ENCODE measurements at regions not wholly inside any gene's neighbourhood (a gene's known extent, or its start where the extent isn't known, plus 50 kb on each side); places are given as distances from the start of the nearest gene placed in this dataset.

GRCh38 chr4:32525420-32525819 is 1805.3 kb downstream of the PCDH7 start:
- no peaks in the 10 kb centered on the region for H3K9me3 ChIP-seq (ENCODE audit: control insufficient read depth, low read length)
- H3K36me3 ChIP-seq (ENCODE audit: control insufficient read depth, insufficient read depth, low read length, severe bottlenecking), result no peaks in the 10 kb centered on the region
- no peaks in the 10 kb centered on the region for H3K4me1 ChIP-seq (ENCODE audit: control insufficient read depth, insufficient read depth, low read length)
- no peak overlapping the region for H3K4me3 ChIP-seq (ENCODE audit: low read length)
- H3K27me3 ChIP-seq (replicated peaks; ENCODE audit: control insufficient read depth, insufficient read depth, low read length), result no peaks in the 10 kb centered on the region
- no peak overlapping the region for H3K9ac ChIP-seq (ENCODE audit: low read length)
- DNase-seq (ENCODE audit: low read depth), result no peak

- no peak overlapping the region for H3K9ac ChIP-seq (ENCODE audit: low read length)
- no peaks in the 10 kb centered on the region for H3K9me3 ChIP-seq (ENCODE audit: control insufficient read depth, low read length)
- no peak for DNase-seq (ENCODE audit: low read depth)
Observed at GRCh38 chr4:32544846-32545245, 1824.7 kb downstream of the PCDH7 start.

DNA sequence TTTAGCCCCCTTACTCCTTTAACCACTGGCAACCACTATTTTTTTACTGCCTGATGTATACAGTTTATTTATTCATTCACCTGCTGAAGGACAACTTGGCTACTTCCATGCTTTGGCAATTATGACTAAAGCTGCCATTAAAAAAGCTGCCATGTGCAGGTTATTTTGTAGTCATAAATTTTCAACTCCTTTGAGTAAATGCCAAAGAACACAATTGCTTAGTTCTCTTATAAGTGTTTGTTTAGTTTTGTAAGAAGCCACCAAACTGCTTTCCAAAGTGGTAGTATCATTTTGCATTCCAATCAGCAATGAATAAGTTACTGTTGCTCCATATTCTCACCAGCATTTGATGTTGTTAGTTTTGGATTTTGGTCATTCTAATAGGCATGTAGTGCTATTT is 1831.8 kb downstream of the PCDH7 start:
- Histone ChIP-seq H3K9ac (ENCODE audit: low read length) (no peak overlapping the region), H3K4me1 (ENCODE audit: control insufficient read depth, insufficient read depth, low read length) (no peaks in the 10 kb centered on the region), H3K9me3 (ENCODE audit: control insufficient read depth, low read length) (no peaks in the 10 kb centered on the region), H3K36me3 (ENCODE audit: control insufficient read depth, insufficient read depth, low read length, severe bottlenecking) (no peaks in the 10 kb centered on the region), H3K27me3 (replicated peaks; ENCODE audit: control insufficient read depth, insufficient read depth, low read length) (no peaks in the 10 kb centered on the region), H3K4me3 (ENCODE audit: low read length) (no peak overlapping the region)
- no peak for DNase-seq (ENCODE audit: low read depth)

More at GRCh38 chr4:32544846-32545245, 1824.7 kb downstream of the PCDH7 start:
- Histone ChIP-seq H3K4me3 (ENCODE audit: low read length) (no peak overlapping the region), H3K36me3 (ENCODE audit: control insufficient read depth, insufficient read depth, low read length, severe bottlenecking) (no peaks in the 10 kb centered on the region), H3K27me3 (replicated peaks; ENCODE audit: control insufficient read depth, insufficient read depth, low read length) (no peaks in the 10 kb centered on the region), H3K4me1 (ENCODE audit: control insufficient read depth, insufficient read depth, low read length) (no peaks in the 10 kb centered on the region)

DNA sequence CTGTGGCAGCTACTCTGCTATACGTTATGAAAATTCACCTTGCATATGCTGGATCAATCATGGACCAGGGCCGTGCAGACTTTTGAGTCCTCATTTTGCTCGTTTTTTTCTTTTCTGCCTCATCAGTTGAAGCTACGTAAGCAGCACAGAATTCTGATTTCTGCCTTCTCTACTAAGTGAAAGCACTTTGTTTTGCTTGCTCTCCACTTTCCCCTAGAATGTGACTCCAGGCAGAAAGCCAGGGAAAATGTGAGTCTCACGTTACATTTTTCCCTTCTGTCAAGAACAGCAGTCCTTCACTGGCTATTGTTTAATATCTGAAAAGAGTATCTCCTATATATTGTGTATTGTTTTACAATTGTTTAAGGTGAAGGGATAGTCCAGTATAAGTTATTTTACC is 1840.1 kb downstream of the PCDH7 start:
- H3K27me3 ChIP-seq (replicated peaks; ENCODE audit: control insufficient read depth, insufficient read depth, low read length), result no peaks in the 10 kb centered on the region
- H3K4me3 ChIP-seq (ENCODE audit: low read length), result peak overlapping the region; percentile 84
- peak overlapping the region; percentile 86 for H3K9ac ChIP-seq (ENCODE audit: low read length)
- peaks cover 6% of the 10 kb centered on the region for H3K4me1 ChIP-seq (ENCODE audit: control insufficient read depth, insufficient read depth, low read length)
- no peaks in the 10 kb centered on the region for H3K36me3 ChIP-seq (ENCODE audit: control insufficient read depth, insufficient read depth, low read length, severe bottlenecking)
- peak; percentile 88 for DNase-seq (ENCODE audit: low read depth)
- H3K9me3 ChIP-seq (ENCODE audit: control insufficient read depth, low read length), result no peaks in the 10 kb centered on the region

DNA sequence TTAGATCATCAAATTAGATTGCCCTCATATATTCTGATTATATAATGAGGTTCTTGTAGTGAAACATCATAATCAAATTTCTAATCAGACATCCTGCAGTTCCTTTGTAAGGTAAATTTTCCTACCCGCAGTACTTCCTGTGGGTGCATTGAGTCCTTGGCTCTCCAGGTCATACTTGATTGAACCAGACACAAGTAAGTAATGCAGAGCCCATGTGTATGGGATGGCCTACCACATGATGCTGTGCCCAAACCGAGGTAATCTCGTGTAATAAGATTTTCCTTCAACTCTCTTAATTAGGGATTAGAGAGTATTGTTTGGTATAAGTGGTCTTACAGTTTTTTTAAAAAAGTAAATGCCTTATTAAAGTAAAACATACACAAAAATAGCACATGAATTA is 1841.8 kb downstream of the PCDH7 start:
- no peak for DNase-seq (ENCODE audit: low read depth)
- Histone ChIP-seq H3K9ac (ENCODE audit: low read length) (no peak overlapping the region), H3K4me3 (ENCODE audit: low read length) (no peak overlapping the region), H3K36me3 (ENCODE audit: control insufficient read depth, insufficient read depth, low read length, severe bottlenecking) (no peaks in the 10 kb centered on the region), H3K27me3 (replicated peaks; ENCODE audit: control insufficient read depth, insufficient read depth, low read length) (no peaks in the 10 kb centered on the region), H3K9me3 (ENCODE audit: control insufficient read depth, low read length) (no peaks in the 10 kb centered on the region), H3K4me1 (ENCODE audit: control insufficient read depth, insufficient read depth, low read length) (peaks cover 6% of the 10 kb centered on the region)

DNA sequence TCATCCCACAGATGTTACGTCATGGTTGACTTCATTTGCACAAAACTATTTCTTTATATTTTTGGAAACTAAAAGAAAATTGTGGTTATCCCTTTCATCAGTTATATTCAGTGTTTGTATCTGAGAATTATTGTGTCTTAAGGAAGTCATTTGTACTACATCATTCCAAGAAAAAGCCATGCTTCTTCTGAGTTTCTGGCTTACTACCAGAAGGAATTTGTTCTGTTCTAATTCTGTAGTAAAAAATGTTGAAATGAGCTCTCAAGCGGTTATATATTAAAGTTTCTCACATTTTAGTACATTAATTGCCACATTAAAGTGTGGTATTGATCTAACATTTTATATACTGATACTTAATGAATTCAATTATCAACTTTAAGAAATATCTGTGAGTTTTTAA is 1844.5 kb downstream of the PCDH7 start:
- no peak overlapping the region for H3K4me3 ChIP-seq (ENCODE audit: low read length)
- no peaks in the 10 kb centered on the region for H3K9me3 ChIP-seq (ENCODE audit: control insufficient read depth, low read length)
- H3K4me1 ChIP-seq (ENCODE audit: control insufficient read depth, insufficient read depth, low read length), result peaks cover 6% of the 10 kb centered on the region
- H3K27me3 ChIP-seq (replicated peaks; ENCODE audit: control insufficient read depth, insufficient read depth, low read length), result no peaks in the 10 kb centered on the region
- no peak for DNase-seq (ENCODE audit: low read depth)
- H3K36me3 ChIP-seq (ENCODE audit: control insufficient read depth, insufficient read depth, low read length, severe bottlenecking), result no peaks in the 10 kb centered on the region
- H3K9ac ChIP-seq (ENCODE audit: low read length), result no peak overlapping the region

GRCh38 chr4:32569861-32570260 is 1849.7 kb downstream of the PCDH7 start:
- H3K9me3 ChIP-seq (ENCODE audit: control insufficient read depth, low read length), result no peaks in the 10 kb centered on the region
- DNase-seq (ENCODE audit: low read depth), result no peak
- no peak overlapping the region for H3K9ac ChIP-seq (ENCODE audit: low read length)
- no peaks in the 10 kb centered on the region for H3K27me3 ChIP-seq (replicated peaks; ENCODE audit: control insufficient read depth, insufficient read depth, low read length)
- no peaks in the 10 kb centered on the region for H3K4me1 ChIP-seq (ENCODE audit: control insufficient read depth, insufficient read depth, low read length)
- no peaks in the 10 kb centered on the region for H3K36me3 ChIP-seq (ENCODE audit: control insufficient read depth, insufficient read depth, low read length, severe bottlenecking)
- H3K4me3 ChIP-seq (ENCODE audit: low read length), result no peak overlapping the region

DNA sequence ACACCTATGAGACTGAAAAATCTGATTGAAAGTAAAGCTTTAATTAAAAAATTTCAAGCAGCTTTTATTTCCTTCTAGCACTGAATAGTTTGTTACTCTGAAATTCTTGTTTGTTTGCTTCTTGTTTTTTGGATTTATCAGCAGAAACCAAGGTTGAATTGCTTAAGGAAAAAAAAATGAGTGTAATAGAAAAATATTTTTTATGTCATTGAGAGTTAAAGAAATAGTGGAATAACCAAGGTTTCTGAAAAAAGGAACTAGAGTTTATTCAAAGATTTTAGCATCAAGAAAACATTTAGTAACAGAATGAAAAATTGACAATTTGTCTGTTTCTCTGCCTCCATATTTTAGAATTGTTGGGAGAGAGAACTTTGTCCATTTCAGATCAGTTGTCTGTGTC is 1852.2 kb downstream of the PCDH7 start:
- H3K27me3 ChIP-seq (replicated peaks; ENCODE audit: control insufficient read depth, insufficient read depth, low read length), result no peaks in the 10 kb centered on the region
- no peak for DNase-seq (ENCODE audit: low read depth)
- no peaks in the 10 kb centered on the region for H3K9me3 ChIP-seq (ENCODE audit: control insufficient read depth, low read length)

GRCh38 chr4:32574803-32575202 is 1854.6 kb downstream of the PCDH7 start:
- DNase-seq (ENCODE audit: low read depth), result no peak
- Histone ChIP-seq H3K4me1 (ENCODE audit: control insufficient read depth, insufficient read depth, low read length) (no peaks in the 10 kb centered on the region), H3K9ac (ENCODE audit: low read length) (no peak overlapping the region), H3K4me3 (ENCODE audit: low read length) (no peak overlapping the region), H3K9me3 (ENCODE audit: control insufficient read depth, low read length) (no peaks in the 10 kb centered on the region), H3K27me3 (replicated peaks; ENCODE audit: control insufficient read depth, insufficient read depth, low read length) (no peaks in the 10 kb centered on the region), H3K36me3 (ENCODE audit: control insufficient read depth, insufficient read depth, low read length, severe bottlenecking) (no peaks in the 10 kb centered on the region)

More for the DNA sequence above, 1852.2 kb downstream of the PCDH7 start:
- Histone ChIP-seq H3K4me3 (ENCODE audit: low read length) (no peak overlapping the region), H3K9ac (ENCODE audit: low read length) (no peak overlapping the region), H3K36me3 (ENCODE audit: control insufficient read depth, insufficient read depth, low read length, severe bottlenecking) (no peaks in the 10 kb centered on the region), H3K4me1 (ENCODE audit: control insufficient read depth, insufficient read depth, low read length) (no peaks in the 10 kb centered on the region)

DNA sequence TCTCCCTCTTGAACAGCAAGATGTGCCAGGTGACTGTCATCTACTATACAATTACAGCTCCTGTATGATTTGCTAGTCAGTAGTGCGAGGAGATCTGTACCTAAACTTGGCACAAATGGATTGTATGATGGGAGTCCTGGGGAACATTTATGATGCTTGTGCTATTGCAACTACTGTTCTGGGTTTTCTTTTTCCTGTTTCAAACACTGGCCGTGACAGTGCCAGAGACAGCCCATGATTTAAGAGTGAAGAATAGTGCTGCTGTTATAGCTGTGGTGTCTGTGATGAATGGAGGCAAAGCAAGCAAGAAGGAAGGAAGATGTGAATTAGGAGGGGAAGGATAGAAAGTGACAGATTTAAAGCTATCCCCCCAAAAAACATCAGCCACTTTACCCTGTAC is 1868.9 kb downstream of the PCDH7 start:
- DNase-seq (ENCODE audit: low read depth), result no peak
- no peaks in the 10 kb centered on the region for H3K36me3 ChIP-seq (ENCODE audit: control insufficient read depth, insufficient read depth, low read length, severe bottlenecking)
- no peaks in the 10 kb centered on the region for H3K27me3 ChIP-seq (replicated peaks; ENCODE audit: control insufficient read depth, insufficient read depth, low read length)

GRCh38 chr4:32589853-32590252 is 1869.7 kb downstream of the PCDH7 start:
- H3K9ac ChIP-seq (ENCODE audit: low read length), result no peak overlapping the region
- no peak overlapping the region for H3K4me3 ChIP-seq (ENCODE audit: low read length)

More for the DNA sequence above, 1868.9 kb downstream of the PCDH7 start:
- H3K9ac ChIP-seq (ENCODE audit: low read length), result no peak overlapping the region
- peaks cover 4% of the 10 kb centered on the region for H3K9me3 ChIP-seq (ENCODE audit: control insufficient read depth, low read length)
- no peaks in the 10 kb centered on the region for H3K4me1 ChIP-seq (ENCODE audit: control insufficient read depth, insufficient read depth, low read length)
- H3K4me3 ChIP-seq (ENCODE audit: low read length), result no peak overlapping the region

DNA sequence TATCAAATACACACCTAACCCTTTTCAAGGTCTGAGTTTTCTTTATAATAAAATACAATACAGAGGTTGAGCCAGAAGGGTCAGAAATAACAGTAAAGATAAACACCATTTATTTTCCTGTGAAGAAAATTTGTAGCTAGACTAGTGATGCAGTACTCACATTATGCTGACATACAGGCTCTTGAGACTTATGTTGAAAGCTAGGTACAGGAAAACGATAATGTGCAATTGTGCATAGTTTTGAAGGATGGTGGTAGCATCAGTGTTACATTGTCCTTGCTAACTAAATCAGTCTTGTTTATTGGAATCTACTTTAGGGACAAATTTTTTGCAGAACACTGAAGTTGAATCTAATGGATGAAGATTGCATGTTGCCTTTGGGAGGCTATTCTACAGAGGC is 1877.2 kb downstream of the PCDH7 start:
- H3K36me3 ChIP-seq (ENCODE audit: control insufficient read depth, insufficient read depth, low read length, severe bottlenecking), result no peaks in the 10 kb centered on the region
- H3K4me1 ChIP-seq (ENCODE audit: control insufficient read depth, insufficient read depth, low read length), result peaks cover 3% of the 10 kb centered on the region
- peaks cover 3% of the 10 kb centered on the region for H3K9me3 ChIP-seq (ENCODE audit: control insufficient read depth, low read length)
- no peaks in the 10 kb centered on the region for H3K27me3 ChIP-seq (replicated peaks; ENCODE audit: control insufficient read depth, insufficient read depth, low read length)
- H3K4me3 ChIP-seq (ENCODE audit: low read length), result no peak overlapping the region
- no peak overlapping the region for H3K9ac ChIP-seq (ENCODE audit: low read length)
- no peak for DNase-seq (ENCODE audit: low read depth)

More at GRCh38 chr4:32589853-32590252, 1869.7 kb downstream of the PCDH7 start:
- no peaks in the 10 kb centered on the region for H3K27me3 ChIP-seq (replicated peaks; ENCODE audit: control insufficient read depth, insufficient read depth, low read length)
- no peaks in the 10 kb centered on the region for H3K4me1 ChIP-seq (ENCODE audit: control insufficient read depth, insufficient read depth, low read length)
- peaks cover 4% of the 10 kb centered on the region for H3K9me3 ChIP-seq (ENCODE audit: control insufficient read depth, low read length)
- H3K36me3 ChIP-seq (ENCODE audit: control insufficient read depth, insufficient read depth, low read length, severe bottlenecking), result no peaks in the 10 kb centered on the region
- no peak for DNase-seq (ENCODE audit: low read depth)

All from adipocyte (in vitro differentiated cells).